ENCODE measurements at regions not wholly inside any gene's neighbourhood (a gene's known extent, or its start where the extent isn't known, plus 50 kb on each side); places are given as distances from the start of the nearest gene placed in this dataset.
"Not testable (repeated sequence)": the region's sequence is repeated elsewhere in the genome, so short reads cannot be mapped to it uniquely, and the experiment has no call there.

GRCh38 chr15:62357431-62357830 lies 192.3 kb upstream of the C2CD4B start:
- DNase-seq (ENCODE audit: low read depth, low spot score): no peak
- H3K4me3 ChIP-seq (ENCODE audit: low read length): no peak overlapping the region

GRCh38 chr15:62359416-62359815 lies 194.3 kb upstream of the C2CD4B start:
- no peak for DNase-seq (ENCODE audit: low read depth, low spot score)
- H3K4me3 ChIP-seq (ENCODE audit: low read length): no peak overlapping the region

GRCh38 chr15:62360332-62361097 lies 195.4 kb upstream of the C2CD4B start:
- DNase-seq (ENCODE audit: low read depth, low spot score): no peak
- no peak overlapping the region for H3K4me3 ChIP-seq (ENCODE audit: low read length)

GRCh38 chr15:62362144-62362543 lies 197.1 kb upstream of the C2CD4B start:
- H3K4me3 ChIP-seq (ENCODE audit: low read length): no peak overlapping the region
- no peak for DNase-seq (ENCODE audit: low read depth, low spot score)

- H3K4me3 ChIP-seq (ENCODE audit: low read length): no peak overlapping the region
Measured at GRCh38 chr15:62362608-62363007, 197.5 kb upstream of the C2CD4B start.

GRCh38 chr15:62363913-62364312 lies 198.8 kb upstream of the C2CD4B start:
- H3K4me3 ChIP-seq (ENCODE audit: low read length): no peak overlapping the region

More at GRCh38 chr15:62362608-62363007, 197.5 kb upstream of the C2CD4B start:
- no peak for DNase-seq (ENCODE audit: low read depth, low spot score)

GRCh38 chr15:62365795-62366442 lies 200.8 kb upstream of the C2CD4B start:
- no peak for DNase-seq (ENCODE audit: low read depth, low spot score)
- H3K4me3 ChIP-seq (ENCODE audit: low read length): no peak overlapping the region

More at GRCh38 chr15:62363913-62364312, 198.8 kb upstream of the C2CD4B start:
- DNase-seq (ENCODE audit: low read depth, low spot score): no peak

GRCh38 chr15:62369454-62369853 lies 204.4 kb upstream of the C2CD4B start:
- DNase-seq (ENCODE audit: low read depth, low spot score): no peak

GRCh38 chr15:62371683-62372082 lies 206.6 kb upstream of the C2CD4B start:
- not testable (repeated sequence) for DNase-seq (ENCODE audit: low read depth, low spot score)

More at GRCh38 chr15:62369454-62369853, 204.4 kb upstream of the C2CD4B start:
- no peak overlapping the region for H3K4me3 ChIP-seq (ENCODE audit: low read length)

GRCh38 chr15:62377736-62378480 lies 212.8 kb upstream of the C2CD4B start:
- H3K4me3 ChIP-seq (ENCODE audit: low read length): no peak overlapping the region
- no peak for DNase-seq (ENCODE audit: low read depth, low spot score)

More at GRCh38 chr15:62371683-62372082, 206.6 kb upstream of the C2CD4B start:
- H3K4me3 ChIP-seq (ENCODE audit: low read length): not testable (repeated sequence)

GRCh38 chr15:62378772-62379498 lies 213.8 kb upstream of the C2CD4B start:
- no peak overlapping the region for H3K4me3 ChIP-seq (ENCODE audit: low read length)
- DNase-seq (ENCODE audit: low read depth, low spot score): no peak

- H3K4me3 ChIP-seq (ENCODE audit: low read length): no peak overlapping the region
- DNase-seq (ENCODE audit: low read depth, low spot score): no peak
Measured at GRCh38 chr15:62380011-62380410, 214.9 kb upstream of the C2CD4B start.

GRCh38 chr15:62382046-62382445 lies 217.0 kb upstream of the C2CD4B start:
- H3K4me3 ChIP-seq (ENCODE audit: low read length): no peak overlapping the region
- peak; percentile 28 for DNase-seq (ENCODE audit: low read depth, low spot score)

- DNase-seq (ENCODE audit: low read depth, low spot score): peak; percentile 55
Measured at GRCh38 chr15:62389885-62390790, 225.1 kb upstream of the C2CD4B start, which contains the start of gene TLN2. Gene TLN2 (plus strand): TSS chr15:62390550.

GRCh38 chr15:62390791-62391640 lies 225.9 kb upstream of the C2CD4B start:
- peak overlapping the region; percentile 76 for H3K4me3 ChIP-seq (ENCODE audit: low read length)
- peak; percentile 2 for DNase-seq (ENCODE audit: low read depth, low spot score)

More at GRCh38 chr15:62389885-62390790, 225.1 kb upstream of the C2CD4B start, which contains the start of gene TLN2:
- peak within 1 kb of the TSS; percentile 76 for H3K4me3 ChIP-seq (ENCODE audit: low read length)

- peak; percentile 23 for DNase-seq (ENCODE audit: low read depth, low spot score)
- H3K4me3 ChIP-seq (ENCODE audit: low read length): peak overlapping the region; percentile 76
Measured at GRCh38 chr15:62391641-62392262, 226.7 kb upstream of the C2CD4B start.

- DNase-seq (ENCODE audit: low read depth, low spot score): peak; percentile 60
- peak overlapping the region; percentile 76 for H3K4me3 ChIP-seq (ENCODE audit: low read length)
Measured at GRCh38 chr15:62392376-62392775, 227.3 kb upstream of the C2CD4B start.
